CD4-positive, alpha-beta T cell treated with Interleukin-12 subunit alpha and Interleukin-12 subunit beta, for 1 hour (primary cell): ENCODE measurements at regions not wholly inside any gene's neighbourhood (a gene's known extent, or its start where the extent isn't known, plus 50 kb on each side); places are given as distances from the start of the nearest gene placed in this dataset.

Experiments used
- DNase-seq: peaks from one replicate; pipeline ENCODE4 v3.0.0-alpha.2; 2020

- DNase-seq = no peak
Measured at GRCh38 chr11:45472716-45473317, 186.7 kb upstream of the SYT13 start.

- DNase-seq = no peak
Measured at GRCh38 chr11:45471266-45471665, 185.1 kb upstream of the SYT13 start.

GRCh38 chr11:45470794-45471167 is 184.6 kb upstream of the SYT13 start:
- no peak for DNase-seq

GRCh38 chr11:45470151-45470793 is 184.1 kb upstream of the SYT13 start:
- no peak for DNase-seq

- DNase-seq = no peak
Measured at GRCh38 chr11:45468267-45468856, 182.2 kb upstream of the SYT13 start.

- no peak for DNase-seq
Measured at GRCh38 chr11:45463541-45463940, 177.4 kb upstream of the SYT13 start.

- DNase-seq = no peak
Measured at GRCh38 chr11:45461514-45461913, 175.4 kb upstream of the SYT13 start.

- no peak for DNase-seq
Measured at GRCh38 chr11:45459491-45459890, 173.3 kb upstream of the SYT13 start.

GRCh38 chr11:45458269-45458668 is 172.1 kb upstream of the SYT13 start:
- DNase-seq = no peak

GRCh38 chr11:45457649-45458048 is 171.5 kb upstream of the SYT13 start:
- DNase-seq = no peak

GRCh38 chr11:45456686-45457085 is 170.5 kb upstream of the SYT13 start:
- DNase-seq = no peak

GRCh38 chr11:45455536-45455935 is 169.4 kb upstream of the SYT13 start:
- no peak for DNase-seq

GRCh38 chr11:45454917-45455401 is 168.8 kb upstream of the SYT13 start:
- no peak for DNase-seq

- DNase-seq = no peak
Measured at GRCh38 chr11:45453721-45454120, 167.6 kb upstream of the SYT13 start.

GRCh38 chr11:45451766-45452440 is 165.8 kb upstream of the SYT13 start:
- DNase-seq = no peak

GRCh38 chr11:45450189-45450588 is 164.0 kb upstream of the SYT13 start:
- DNase-seq = no peak

- DNase-seq = no peak
Measured at GRCh38 chr11:45449036-45449601, 163.0 kb upstream of the SYT13 start.

- no peak for DNase-seq
Measured at GRCh38 chr11:45448561-45448960, 162.4 kb upstream of the SYT13 start.

- no peak for DNase-seq
Measured at GRCh38 chr11:45446998-45447397, 160.9 kb upstream of the SYT13 start.

- no peak for DNase-seq
Measured at GRCh38 chr11:45446434-45446833, 160.3 kb upstream of the SYT13 start.

GRCh38 chr11:45444796-45445195 is 158.7 kb upstream of the SYT13 start:
- DNase-seq = no peak

- no peak for DNase-seq
Measured at GRCh38 chr11:45440111-45440510, 154.0 kb upstream of the SYT13 start.

GRCh38 chr11:45436966-45437365 is 150.8 kb upstream of the SYT13 start:
- no peak for DNase-seq

GRCh38 chr11:45436118-45436517 is 150.0 kb upstream of the SYT13 start:
- no peak for DNase-seq
